Fibroblast of skin of left quadriceps (primary cell): ENCODE measurements at regions not wholly inside any gene's neighbourhood (a gene's known extent, or its start where the extent isn't known, plus 50 kb on each side); places are given as distances from the start of the nearest gene placed in this dataset.
"Not testable (repeated sequence)": the region's sequence is repeated elsewhere in the genome, so short reads cannot be mapped to it uniquely, and the experiment has no call there.

ENCODE experiments used
- DNase-seq, 2 experiments: peaks; one replicate each; pipeline ENCODE4 v3.0.0-alpha.2; 2013; ENCODE audit warnings: low read depth in 2 of 2

DNA sequence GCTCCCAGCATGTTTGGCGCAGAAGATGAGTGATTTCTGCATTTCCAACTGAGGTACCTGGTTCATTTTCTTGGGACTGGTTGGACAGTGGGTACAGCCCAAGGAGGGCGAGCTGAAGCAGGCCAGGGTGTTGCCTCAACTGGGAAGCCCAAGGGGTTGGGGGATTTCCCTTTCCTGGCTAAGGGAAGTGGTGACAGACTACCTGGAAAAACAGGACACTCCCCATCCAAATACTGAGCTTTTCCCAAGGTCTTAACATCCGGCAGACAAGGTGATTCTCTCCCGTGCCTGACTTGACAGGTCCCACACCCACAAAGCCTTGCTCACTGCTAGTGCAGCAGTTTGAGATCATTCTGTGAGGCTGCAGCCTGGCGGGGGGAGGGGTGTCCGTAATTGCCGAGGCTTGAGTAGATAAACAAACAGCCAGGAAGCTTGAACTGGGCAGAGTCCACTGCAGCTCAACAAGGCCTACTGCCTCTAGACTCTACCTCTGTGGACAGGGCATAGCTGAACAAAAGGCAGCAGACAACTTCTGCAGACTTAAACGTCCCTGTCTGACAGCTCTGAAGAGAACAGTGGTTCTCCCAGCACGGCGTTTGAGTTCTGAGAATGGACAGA, 307.7 kb upstream of the ARSJ start:
- no peak for DNase-seq

DNA sequence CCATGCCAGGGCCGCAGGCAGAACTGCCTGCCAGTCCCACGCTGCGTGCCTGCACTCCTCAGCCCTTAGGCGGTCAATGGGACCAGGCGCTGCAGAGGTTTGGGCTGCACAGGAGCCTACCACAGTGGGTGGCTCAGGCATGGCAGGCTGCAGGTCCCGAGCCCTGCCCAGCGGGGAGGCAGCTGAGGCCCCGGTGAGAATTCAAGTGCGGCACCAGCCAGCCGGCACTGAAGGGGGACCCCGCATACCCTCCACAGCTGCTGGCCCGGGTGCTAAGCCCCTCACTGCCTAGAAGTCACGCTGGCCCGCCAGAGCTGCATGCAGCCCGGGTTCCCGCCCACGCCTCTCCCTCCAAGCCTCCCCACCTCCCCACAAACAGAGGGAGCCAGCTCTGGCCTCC, 302.5 kb upstream of the UGT8 start:
- no peak for DNase-seq

DNA sequence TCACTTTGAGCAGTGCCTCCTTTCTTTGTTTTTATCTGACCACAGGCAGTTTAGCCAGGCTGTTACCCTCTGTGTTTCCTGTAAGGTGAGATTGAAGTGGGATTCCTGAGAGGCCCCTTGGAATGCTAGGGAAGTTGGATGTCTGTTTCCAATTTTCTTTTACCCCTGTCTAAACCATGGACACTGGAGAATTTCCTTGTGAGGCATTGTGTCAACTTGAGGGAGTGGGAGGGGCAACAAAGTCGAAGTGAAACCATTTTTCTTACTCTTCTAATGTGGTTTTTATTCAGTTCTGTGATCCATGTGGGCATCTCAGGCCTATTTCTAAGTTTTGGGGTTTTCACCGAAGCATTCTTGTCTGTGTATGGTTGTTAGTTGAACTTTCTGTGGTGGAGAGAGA, 296.1 kb upstream of the UGT8 start:
- peak; percentile 48 to 49 for DNase-seq

DNA sequence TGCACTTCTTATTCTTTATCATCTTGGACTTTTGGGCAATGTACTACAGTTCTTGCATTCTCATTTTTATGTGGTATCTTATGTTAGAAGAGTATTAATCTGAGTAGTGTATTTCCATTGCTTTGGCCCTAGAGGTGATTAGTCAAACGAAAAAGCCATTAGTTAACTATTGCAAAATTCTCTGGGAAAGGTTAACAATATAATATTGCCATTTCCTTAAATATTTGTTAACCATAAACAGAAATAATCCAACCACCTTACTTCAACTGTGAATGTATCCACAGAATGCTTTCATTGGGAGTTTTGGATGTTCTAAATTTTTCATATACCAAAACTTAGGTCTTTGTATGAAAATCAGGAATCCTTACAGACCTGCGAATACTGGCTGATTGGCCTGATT, 294.6 kb upstream of the UGT8 start:
- DNase-seq, result no peak

DNA sequence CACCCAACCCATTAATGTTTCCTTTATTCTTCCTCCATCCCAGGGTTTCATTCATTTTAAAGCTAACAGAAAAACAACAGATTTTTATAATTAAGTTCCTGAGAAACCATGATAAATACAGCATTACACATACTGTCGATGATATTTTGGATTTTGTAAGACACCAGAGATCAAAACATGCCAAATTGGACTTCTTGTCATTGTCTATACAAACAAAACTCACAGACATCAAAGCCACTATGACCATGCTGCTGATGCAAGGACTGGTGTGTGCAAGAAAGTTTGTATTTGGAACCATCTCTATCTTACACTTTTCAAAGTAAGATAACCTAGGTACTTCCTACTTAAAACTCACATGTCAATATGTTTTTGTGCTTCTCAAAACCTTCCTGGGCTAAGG, 294.0 kb upstream of the UGT8 start:
- DNase-seq, result no peak

DNA sequence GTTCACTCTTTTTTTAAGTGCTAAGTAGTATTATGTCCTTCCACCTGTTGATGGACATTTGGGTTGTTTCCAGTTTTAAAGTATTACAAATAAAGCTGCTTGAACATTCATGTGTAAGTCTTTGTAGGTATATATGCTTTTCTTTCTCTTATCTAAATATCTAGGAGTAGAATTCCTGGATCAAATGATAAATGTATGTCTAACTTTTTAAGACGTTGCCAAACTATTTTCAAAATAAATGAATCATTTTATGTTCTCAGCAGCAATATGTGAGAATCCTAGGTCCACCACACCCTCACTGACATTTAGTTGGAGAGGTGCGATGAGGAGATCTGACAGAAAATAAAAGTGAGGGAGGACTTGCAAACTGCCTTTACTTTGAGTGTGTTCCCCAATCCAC, 291.7 kb upstream of the UGT8 start:
- no peak for DNase-seq

DNA sequence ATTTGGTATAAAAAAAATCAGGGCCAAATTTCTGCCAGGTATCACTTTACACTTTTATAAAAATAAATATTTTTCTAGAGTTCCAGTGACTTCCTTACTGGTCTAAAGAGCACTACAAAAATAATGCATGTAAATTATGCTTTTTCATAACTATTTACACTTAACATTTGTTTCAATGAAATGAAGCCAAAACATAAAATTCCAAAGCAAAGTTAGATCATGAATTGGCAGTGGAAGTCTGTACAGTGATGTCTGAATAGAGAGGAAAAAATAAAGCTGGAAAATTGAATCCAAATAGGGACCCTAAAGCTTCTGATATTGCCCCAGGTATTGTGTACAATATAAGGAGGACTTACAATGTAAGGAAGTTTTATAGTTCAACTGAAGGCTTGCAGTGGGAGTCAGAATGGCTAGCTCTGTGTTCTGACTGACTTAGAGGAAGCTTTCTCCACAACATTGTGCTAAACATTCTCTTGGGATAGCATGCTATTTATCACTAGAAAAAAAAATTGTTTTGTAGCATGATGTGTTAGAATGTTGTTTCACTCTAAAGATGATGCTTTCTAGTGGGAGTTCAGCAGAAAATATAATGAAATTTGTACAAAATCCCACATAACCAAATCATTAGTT, 288.2 kb upstream of the UGT8 start:
- no peak for DNase-seq

DNA sequence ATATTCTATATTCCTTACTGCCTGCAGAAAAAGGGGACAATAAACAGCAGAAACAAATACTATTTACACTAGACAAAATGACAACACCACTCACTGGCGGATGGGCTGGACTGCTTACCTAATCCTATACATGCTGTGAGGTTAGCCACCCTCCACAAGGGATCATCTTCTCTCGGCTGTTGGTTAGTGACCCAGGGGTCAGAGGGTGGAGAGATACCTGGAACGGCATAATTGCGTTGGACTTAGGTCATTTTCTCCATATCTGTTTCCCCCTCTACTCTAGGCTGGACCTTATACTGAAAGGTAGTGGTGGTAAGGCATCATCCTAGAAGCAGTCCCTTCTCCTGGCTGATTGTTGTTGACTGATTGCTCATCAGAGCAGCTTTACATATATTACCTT, 286.8 kb upstream of the UGT8 start:
- DNase-seq, result no peak

DNA sequence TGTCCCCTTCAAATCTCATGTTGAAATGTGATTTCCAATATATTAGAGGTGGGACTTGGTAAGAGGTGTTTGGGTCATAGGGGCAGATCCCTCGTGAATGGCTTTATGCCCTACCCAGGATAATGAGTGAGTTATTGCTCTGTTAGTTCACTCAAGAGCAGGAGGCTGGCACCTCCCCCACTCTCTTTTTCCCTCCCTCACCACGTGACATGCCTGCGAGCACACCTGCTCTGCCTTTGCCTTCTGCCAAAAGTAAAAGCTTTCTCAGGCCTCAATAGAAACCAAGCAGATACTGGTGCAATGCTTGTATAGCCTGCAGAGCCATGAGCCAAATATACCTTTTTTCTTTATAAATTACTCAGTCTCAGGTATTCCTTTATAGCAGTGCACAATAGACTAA, 286.3 kb upstream of the UGT8 start:
- no peak for DNase-seq

DNA sequence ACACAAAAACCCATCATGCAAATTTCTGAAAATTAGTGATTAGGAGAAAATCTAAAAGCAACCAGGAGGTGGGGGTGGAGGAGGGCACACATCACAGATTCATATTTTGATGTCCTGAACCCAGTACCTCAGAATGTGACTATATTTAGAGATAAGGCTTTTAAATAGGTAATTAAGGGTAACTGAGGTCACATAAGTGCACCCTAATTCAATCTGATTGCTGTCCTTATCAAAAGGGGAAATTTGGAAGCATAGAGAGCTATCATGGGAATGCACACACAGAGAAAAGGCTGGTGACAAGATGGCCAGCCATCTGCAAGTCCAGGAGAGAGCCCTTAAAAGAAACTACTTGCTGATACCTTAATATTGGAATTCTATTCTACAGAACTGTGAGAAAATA, 281.8 kb upstream of the UGT8 start:
- no peak for DNase-seq

DNA sequence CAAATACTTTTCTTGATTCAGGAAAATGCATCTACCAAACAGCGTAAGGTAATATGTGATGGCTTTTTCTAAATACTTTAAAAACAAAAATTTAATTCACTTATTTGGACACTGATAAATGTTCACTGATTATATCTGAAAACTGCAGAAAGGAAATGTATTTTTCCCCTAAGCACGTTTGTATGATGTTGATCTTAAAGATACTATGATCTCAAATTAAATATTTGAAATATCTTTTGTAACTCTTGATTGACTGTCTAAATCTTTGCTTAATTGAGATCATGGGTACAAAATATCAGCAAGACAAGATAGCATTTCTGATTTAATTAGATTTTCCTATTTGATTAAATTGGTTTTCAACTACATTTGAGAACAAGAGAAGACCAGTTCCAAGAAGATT, 281.0 kb upstream of the UGT8 start:
- DNase-seq, result no peak

DNA sequence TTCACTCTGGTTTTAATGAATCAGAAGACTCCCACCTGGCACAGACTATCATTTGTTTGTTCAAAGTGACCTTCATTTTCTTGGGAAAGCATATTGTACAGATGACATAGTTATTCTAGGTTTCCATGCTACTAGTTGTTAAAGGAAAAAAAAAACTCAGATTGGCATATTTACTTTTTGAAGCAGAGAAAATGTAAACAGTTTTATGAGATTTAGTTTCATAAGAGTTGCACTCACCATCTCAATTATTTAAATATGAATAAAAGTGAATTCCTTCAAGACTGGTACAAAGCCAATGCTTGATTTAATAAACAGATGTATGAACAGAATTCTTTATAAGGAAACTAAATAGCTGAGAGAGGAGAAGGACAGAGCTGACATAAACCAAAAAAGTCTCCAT, 280.3 kb upstream of the UGT8 start:
- DNase-seq, result no peak

DNA sequence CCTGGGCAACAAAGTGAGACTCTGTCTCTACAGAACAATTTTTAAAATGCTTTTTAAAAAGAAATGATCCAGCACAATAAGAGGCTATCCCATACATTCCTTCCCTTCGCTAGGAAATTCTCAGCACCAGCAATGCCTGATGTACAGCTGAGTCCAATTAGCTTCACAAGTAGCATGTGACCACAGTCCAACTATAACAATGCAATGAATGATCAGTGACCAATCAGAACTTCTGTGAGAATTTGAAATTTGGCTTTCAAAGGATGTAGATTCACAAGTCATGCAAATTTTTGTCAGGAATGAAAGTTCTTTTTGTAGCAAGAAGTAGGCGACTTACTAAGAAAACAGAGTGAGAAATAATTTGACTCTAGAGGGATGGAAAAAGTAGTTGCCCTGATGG, 278.5 kb upstream of the UGT8 start:
- DNase-seq, result no peak

DNA sequence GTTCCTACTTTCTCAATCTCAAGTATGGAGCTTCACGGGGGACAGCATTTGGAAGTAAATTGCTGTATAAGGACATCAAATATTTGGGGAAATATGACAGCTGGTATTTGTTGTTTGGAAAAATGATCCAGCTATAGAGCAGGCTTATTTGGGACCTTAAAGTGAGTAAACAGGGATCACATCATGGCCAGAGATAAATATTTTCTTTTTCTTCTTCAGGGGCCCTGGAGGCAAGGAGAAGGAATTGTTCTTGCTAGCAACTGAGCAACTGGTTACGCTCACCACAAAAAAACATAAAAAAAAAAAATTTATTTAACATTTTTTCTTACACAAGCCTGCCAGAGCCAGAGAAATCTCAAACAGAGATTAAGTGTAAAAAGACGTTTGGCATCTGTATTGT, 277.2 kb upstream of the UGT8 start:
- DNase-seq, result no peak

DNA sequence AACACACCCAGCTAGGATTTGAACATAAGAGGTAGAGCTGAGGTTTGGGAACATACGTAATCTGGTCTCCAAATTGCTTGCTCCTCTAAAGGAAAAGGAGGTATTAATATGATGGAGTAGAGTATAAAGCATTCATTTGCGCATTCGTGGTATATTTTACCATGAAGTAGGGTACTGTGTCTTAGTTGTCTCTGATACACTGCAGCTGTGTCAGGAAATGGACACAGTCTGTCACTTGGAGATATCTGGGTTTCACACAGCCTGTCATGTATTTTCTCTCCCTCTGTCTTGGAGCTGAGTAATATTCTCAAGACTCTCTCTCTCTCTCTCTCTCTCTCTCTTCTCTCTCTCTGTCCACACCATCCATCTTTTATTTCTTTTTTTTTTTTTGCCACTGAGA, 274.8 kb upstream of the UGT8 start:
- DNase-seq, result no peak

DNA sequence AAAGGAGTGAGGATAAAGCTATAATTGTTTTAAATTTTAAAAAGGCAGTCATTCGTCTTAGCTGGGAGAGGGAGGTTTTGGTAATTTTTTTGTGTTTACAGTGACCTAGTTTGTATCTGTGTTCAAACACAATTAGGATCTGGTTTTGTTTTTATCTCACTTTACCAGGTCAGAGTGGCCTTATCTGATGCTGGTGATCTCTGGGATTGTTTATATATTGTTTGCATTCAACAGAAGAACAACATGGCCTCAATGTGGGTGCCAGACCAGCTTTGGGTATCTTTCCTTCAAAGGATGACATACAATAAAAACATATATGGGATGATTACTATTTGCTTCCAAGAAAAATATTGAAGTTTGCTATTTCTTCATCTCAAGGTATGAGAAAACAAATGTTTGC, 272.2 kb upstream of the UGT8 start:
- DNase-seq, result no peak

DNA sequence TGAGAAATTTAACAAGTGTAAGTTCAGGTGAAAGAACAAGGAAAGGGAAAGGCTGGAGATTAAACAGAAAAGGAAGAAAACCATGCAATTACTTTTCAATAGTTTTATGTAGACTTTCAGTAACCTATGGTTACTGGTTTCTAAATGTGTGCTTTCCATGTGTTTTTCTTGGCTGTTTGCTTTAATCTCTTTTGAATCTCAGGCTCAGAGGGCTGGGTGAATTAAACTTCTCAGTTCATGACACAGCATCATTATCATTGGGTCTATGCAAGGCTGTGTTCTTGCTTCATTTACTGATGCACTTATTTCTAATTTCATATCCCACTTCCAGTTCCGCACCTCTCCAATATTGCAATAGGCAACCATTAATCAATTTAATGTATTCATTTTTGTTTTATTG, 266.5 kb upstream of the UGT8 start:
- DNase-seq, result no peak

DNA sequence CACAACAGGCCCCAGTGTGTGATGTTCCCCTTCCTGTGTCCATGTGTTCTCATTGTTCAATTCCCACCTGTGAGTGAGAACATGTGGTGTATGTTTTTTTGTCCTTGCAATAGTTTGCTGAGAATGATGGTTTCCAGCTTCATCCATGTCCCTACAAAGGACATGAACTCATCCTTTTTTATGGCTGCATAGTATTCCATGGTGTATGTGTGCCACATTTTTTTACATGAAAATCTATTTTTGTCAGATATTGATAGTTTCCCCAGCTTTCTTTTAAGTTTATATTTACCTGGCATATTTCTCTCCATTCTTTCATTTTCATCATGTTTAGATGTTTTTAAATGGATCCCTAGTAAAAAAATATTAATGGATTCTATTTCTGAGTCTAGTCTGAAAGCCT, 264.2 kb upstream of the UGT8 start:
- not testable (repeated sequence) for DNase-seq

DNA sequence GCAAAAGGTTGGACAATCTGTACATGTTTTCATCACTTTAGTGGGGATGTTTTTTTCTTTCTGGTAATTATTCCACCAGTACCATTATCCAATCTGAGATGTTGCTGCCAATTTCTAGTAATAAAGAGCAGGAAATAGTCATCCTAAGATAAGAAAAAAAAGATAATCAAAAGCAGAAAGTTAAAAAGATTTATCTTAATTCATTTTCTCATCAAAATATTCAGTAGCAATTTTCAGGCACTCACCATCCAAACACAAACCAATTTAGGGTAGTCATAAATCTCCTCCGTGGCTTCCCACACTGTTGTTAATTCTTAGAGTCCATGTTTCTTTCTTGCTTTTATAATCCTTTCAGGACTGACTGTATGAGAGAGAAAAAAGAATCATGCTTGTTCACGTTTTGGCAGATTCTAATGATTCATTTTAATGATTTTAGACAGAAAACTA, 263.7 kb upstream of the UGT8 start:
- peak; percentile 71 to 72 for DNase-seq

DNA sequence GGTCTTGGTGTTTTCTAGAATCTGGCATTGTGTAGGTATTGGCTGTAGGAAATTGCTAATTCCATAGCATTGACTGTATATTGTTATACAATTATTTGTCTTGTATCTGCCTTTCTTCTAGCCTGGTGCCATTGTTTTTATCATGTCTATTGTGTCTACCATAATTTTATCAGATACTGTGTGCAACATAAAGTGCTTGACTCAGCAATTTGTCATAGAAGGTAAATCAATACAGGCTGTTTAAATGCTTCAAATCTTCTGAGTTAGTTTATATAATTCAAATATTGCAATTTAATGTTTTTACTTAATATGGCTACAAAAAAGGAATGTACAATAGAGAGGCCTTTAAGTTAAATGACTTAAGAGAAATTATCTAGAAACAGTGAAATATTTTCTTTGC, 263.3 kb upstream of the UGT8 start:
- no peak for DNase-seq

DNA sequence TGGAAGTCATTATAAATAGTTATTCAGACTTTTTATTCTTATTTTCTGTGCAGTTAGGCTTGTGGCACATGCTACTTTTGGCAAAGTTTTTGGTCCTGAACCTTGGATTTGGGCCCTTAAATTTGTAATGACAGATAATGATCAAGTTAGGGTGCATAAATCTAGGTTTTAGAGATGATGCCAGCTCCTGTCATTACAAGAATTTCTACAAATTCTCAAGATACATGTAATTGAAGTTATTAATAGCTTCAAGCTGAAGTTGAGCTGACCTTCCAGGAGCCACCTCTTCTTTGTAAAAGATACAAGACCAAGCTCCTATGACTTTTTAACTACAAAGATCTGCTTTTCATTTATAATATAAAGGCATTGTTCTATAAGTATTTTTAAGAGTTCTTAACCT, 255.6 kb upstream of the UGT8 start:
- DNase-seq, result no peak

DNA sequence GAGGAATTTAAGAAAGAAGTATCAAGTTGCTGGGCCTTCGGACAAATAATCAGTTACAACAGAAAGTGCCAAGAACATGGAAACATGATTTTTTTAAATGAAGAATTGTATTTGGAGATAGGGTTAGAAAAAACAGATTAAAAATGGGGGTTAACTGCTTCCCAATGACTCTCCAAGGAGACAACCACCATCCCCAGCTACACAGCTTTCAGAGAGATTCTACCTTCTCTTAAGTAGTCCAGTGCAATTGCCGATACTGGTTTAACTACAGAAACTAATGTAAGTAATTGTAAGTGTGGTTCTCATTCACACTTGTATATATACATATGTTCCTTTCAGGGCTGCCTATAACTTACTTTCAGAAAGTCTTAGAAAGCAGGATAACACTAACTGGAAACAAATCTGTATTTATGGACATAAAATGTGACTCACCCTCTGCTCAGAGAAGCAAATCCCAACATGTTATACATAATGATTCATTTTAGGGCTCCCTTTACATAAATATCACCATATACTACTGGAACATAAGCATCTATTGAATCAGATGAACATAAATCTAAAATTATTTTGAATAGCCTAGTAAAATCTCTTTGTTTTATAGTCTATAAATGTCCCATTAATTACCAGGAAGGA, 248.9 kb upstream of the UGT8 start:
- peak; percentile 65 to 66 for DNase-seq

DNA sequence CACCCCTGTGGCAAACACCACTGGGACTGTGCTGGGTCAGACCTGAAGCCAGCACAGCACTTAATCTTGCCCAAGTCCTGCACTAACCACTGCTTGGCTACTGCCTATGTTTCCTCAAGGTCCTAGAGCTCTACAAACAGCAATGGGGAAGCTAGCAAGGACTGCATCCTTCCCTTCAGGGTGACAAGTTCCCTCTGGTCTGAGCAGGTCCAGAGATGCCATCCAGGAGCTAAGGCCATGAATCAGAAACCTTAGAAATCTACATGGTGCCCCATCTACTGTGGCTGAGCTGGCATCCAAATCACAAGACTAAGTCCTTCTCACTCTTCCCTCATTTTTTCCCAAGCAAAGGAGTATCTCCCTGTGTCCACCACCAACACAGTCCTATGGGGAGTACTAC, 239.7 kb upstream of the UGT8 start:
- DNase-seq, result no peak

DNA sequence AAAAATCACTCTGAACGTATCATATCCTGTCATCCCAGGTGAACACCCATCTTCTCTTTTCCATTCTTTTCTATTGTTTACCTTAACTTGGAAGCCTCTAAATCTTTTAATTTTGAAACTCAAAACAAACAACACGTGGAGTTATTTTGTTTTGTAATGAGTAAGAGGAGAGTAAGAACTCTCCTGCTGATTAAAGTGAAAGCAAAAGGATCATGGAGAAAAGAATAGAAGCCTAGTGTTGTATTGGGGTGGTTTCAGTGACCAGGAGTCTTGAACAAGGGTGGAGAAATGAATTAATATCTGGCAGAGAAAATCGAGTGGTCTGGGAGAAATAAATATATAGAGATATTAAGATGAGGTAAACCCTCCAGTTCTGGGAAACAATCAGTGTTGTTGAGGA, 237.4 kb upstream of the UGT8 start:
- no peak for DNase-seq
